ENCODE measurements at regions not wholly inside any gene's neighbourhood (a gene's known extent, or its start where the extent isn't known, plus 50 kb on each side); places are given as distances from the start of the nearest gene placed in this dataset.

DNA sequence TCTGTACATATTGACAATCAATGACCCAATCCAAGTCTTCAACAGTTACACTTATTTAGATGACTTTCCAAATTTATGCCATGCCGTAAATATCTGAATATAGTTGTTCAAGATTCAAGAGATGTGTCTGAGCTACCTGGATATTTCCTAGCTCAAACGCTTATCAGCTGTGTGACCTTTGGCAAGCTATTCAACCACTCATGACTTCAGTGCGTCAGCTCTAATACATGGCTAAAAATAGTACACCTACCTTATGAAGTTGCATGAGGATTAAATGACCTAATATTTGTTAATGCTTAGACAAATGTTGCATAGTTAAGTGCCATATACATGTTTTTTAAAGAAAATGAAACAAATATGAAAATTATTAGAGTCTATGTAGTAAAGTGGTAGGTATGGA is 704.1 kb downstream of the OLFM4 start:
- H3K36me3 Mint-ChIP-seq (ENCODE audit: insufficient read depth), result no peaks in the 10 kb centered on the region
- TF ChIP-seq, protein P1, sequence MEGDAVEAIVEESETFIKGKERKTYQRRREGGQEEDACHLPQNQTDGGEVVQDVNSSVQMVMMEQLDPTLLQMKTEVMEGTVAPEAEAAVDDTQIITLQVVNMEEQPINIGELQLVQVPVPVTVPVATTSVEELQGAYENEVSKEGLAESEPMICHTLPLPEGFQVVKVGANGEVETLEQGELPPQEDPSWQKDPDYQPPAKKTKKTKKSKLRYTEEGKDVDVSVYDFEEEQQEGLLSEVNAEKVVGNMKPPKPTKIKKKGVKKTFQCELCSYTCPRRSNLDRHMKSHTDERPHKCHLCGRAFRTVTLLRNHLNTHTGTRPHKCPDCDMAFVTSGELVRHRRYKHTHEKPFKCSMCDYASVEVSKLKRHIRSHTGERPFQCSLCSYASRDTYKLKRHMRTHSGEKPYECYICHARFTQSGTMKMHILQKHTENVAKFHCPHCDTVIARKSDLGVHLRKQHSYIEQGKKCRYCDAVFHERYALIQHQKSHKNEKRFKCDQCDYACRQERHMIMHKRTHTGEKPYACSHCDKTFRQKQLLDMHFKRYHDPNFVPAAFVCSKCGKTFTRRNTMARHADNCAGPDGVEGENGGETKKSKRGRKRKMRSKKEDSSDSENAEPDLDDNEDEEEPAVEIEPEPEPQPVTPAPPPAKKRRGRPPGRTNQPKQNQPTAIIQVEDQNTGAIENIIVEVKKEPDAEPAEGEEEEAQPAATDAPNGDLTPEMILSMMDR (IDR thresholded peaks at IDR 0.05; ENCODE audit: unreplicated experiment), result no peak
- no peaks in the 10 kb centered on the region for H3K4me1 Mint-ChIP-seq (ENCODE audit: low read depth)
- no peaks in the 10 kb centered on the region for H3K27me3 Mint-ChIP-seq
- H3K9me3 Mint-ChIP-seq (ENCODE audit: low read depth), result no peaks in the 10 kb centered on the region
- no peak overlapping the region for H3K4me3 Mint-ChIP-seq (ENCODE audit: low read depth)
- no peak for DNase-seq (ENCODE audit: low spot score, unreplicated experiment)
- no peak overlapping the region for H3K27ac Mint-ChIP-seq

DNA sequence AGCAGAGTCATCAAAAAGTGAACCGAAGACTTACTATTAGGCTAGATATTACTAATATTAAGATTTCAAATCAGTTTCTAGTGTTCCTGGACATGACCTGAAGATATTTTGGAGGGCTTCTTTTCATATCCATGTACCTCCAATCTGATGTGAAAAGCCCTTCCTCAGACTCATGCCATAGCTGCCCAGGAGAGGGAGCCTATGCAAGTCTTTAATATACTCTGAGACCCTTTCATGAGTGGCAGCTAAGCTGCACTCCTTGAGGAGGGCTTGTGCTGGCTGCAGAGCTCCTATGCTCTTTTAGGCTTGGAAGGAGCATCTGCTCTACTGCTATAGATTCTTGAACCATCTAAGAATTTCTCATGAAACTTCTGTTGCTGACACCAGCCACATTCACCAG is 715.3 kb downstream of the OLFM4 start:
- H3K4me3 Mint-ChIP-seq (ENCODE audit: low read depth), result no peak overlapping the region
- no peaks in the 10 kb centered on the region for H3K4me1 Mint-ChIP-seq (ENCODE audit: low read depth)
- peaks cover 8% of the 10 kb centered on the region for H3K27me3 Mint-ChIP-seq
- H3K27ac Mint-ChIP-seq, result no peak overlapping the region
- H3K9me3 Mint-ChIP-seq (ENCODE audit: low read depth), result no peaks in the 10 kb centered on the region
- TF ChIP-seq, protein P1 (IDR thresholded peaks at IDR 0.05; ENCODE audit: unreplicated experiment), result no peak
- DNase-seq (ENCODE audit: low spot score, unreplicated experiment), result no peak
- H3K36me3 Mint-ChIP-seq (ENCODE audit: insufficient read depth), result no peaks in the 10 kb centered on the region

DNA sequence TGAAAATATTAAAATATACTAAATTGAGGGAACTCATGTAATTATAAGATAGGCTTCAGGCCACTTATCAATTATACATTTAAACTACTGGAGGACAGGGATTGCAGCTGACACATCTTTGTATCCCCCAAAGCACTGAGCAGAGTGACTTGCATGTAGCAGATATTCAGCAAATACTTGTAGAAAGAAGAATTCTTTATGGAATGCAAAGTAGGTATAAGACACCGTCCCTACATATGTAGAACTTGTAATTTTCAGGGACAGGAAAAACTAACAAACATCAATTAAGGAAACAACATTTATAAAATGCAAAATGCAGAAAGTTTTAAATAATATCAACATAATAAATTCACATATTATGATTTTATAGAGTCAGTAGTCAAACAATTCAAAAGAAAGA is 719.2 kb downstream of the OLFM4 start:
- H3K27me3 Mint-ChIP-seq, result peaks cover 7% of the 10 kb centered on the region

DNA sequence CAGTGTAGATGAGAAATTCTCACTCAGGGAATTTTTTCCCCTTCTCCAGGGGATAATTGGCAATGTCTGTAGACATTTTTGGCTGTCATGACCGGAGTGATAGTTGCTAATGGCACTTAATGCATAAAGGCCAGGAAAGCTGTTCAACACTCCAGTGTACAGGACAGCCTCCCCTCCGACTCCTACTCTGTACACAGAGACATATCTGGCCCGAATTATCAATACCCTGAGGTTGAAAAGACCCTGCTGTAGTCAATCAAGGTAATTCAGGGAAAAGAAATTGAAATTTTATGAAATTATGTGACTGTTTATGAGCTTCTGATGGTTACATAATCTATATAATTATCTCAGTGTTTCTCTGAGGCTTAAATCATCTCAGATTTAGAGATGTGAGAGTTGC is 720.7 kb downstream of the OLFM4 start:
- TF ChIP-seq, protein P1 (IDR thresholded peaks at IDR 0.05; ENCODE audit: unreplicated experiment), result no peak
- DNase-seq (ENCODE audit: low spot score, unreplicated experiment), result no peak
- Mint-ChIP-seq H3K4me1 (ENCODE audit: low read depth) (no peaks in the 10 kb centered on the region), H3K9me3 (ENCODE audit: low read depth) (peaks cover 3% of the 10 kb centered on the region), H3K27me3 (no peaks in the 10 kb centered on the region), H3K36me3 (ENCODE audit: insufficient read depth) (no peaks in the 10 kb centered on the region), H3K4me3 (ENCODE audit: low read depth) (no peak overlapping the region), H3K27ac (no peak overlapping the region)

More for the DNA sequence above, 719.2 kb downstream of the OLFM4 start:
- H3K4me1 Mint-ChIP-seq (ENCODE audit: low read depth), result no peaks in the 10 kb centered on the region
- TF ChIP-seq, protein P1 (IDR thresholded peaks at IDR 0.05; ENCODE audit: unreplicated experiment), result no peak
- no peaks in the 10 kb centered on the region for H3K36me3 Mint-ChIP-seq (ENCODE audit: insufficient read depth)
- no peak overlapping the region for H3K4me3 Mint-ChIP-seq (ENCODE audit: low read depth)
- peaks cover 3% of the 10 kb centered on the region for H3K9me3 Mint-ChIP-seq (ENCODE audit: low read depth)
- H3K27ac Mint-ChIP-seq, result no peak overlapping the region
- DNase-seq (ENCODE audit: low spot score, unreplicated experiment), result no peak

DNA sequence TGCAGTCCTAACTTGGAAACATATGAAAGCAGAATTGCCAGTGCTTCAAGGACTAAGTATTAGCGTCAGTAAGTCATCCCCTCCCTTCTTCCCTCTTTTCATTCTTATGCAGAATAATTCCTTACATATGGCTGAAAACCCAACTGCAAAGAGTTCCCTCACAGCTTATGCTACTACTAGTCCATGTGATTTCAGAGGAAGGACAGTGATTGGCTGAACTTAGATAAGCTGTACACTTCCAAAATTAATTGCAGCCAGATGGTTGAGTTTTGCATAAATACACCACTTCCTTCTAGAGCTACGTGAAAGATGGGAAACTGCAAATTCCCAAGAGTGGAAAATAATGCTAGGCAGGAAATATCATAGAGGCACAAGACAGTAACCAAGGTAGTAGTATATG is 730.4 kb downstream of the OLFM4 start:
- H3K4me3 Mint-ChIP-seq (ENCODE audit: low read depth), result no peak overlapping the region
- H3K36me3 Mint-ChIP-seq (ENCODE audit: insufficient read depth), result no peaks in the 10 kb centered on the region
- no peaks in the 10 kb centered on the region for H3K9me3 Mint-ChIP-seq (ENCODE audit: low read depth)
- DNase-seq (ENCODE audit: low spot score, unreplicated experiment), result no peak
- no peaks in the 10 kb centered on the region for H3K4me1 Mint-ChIP-seq (ENCODE audit: low read depth)
- TF ChIP-seq, protein P1 (IDR thresholded peaks at IDR 0.05; ENCODE audit: unreplicated experiment), result no peak
- H3K27me3 Mint-ChIP-seq, result no peaks in the 10 kb centered on the region
- H3K27ac Mint-ChIP-seq, result no peak overlapping the region
